LNCaP clone FGC (cell line): ENCODE measurements at regions not wholly inside any gene's neighbourhood (a gene's known extent, or its start where the extent isn't known, plus 50 kb on each side); places are given as distances from the start of the nearest gene placed in this dataset.
"Not testable (repeated sequence)": the region's sequence is repeated elsewhere in the genome, so short reads cannot be mapped to it uniquely, and the experiment has no call there.

Source experiments
- DNase-seq: peaks from one replicate; pipeline ENCODE4 v3.0.0-alpha.2; 2011; ENCODE audit warnings: low read depth
- H3K4me3 ChIP-seq: 2 replicates; pipeline ENCODE4 v1.5.1; 2011; ENCODE audit warnings: mild to moderate bottlenecking, low read depth, low read length, control low read depth
- CTCF ChIP-seq: IDR thresholded peaks from 2 replicates; pipeline ENCODE4 v1.5.1; 2012; ENCODE audit warnings: mild to moderate bottlenecking; ENCODE audit not compliant: control insufficient read depth, insufficient read depth; ENCODE audit errors: extremely low read depth

GRCh38 chr19:30955112-30956104 lies 393.8 kb downstream of the TSHZ3 start:
- no peak for DNase-seq
- H3K4me3 ChIP-seq: no peak overlapping the region
- no peak for TF ChIP-seq CTCF

- DNase-seq, H3K4me3 ChIP-seq: not testable (repeated sequence)
Measured at GRCh38 chr19:30944276-30944932, 404.8 kb downstream of the TSHZ3 start.

GRCh38 chr19:30943101-30943843 lies 406.0 kb downstream of the TSHZ3 start:
- TF ChIP-seq CTCF: no peak
- no peak for DNase-seq
- no peak overlapping the region for H3K4me3 ChIP-seq

GRCh38 chr19:30942636-30943035 lies 406.6 kb downstream of the TSHZ3 start:
- TF ChIP-seq CTCF: no peak
- no peak overlapping the region for H3K4me3 ChIP-seq
- DNase-seq: no peak

GRCh38 chr19:30941591-30941990 lies 407.6 kb downstream of the TSHZ3 start:
- no peak for TF ChIP-seq CTCF
- H3K4me3 ChIP-seq: no peak overlapping the region
- DNase-seq: no peak

- no peak overlapping the region for H3K4me3 ChIP-seq
- DNase-seq: no peak
- TF ChIP-seq CTCF: no peak
Measured at GRCh38 chr19:30936276-30936675, 413.0 kb downstream of the TSHZ3 start.

GRCh38 chr19:30935146-30935545 lies 414.1 kb downstream of the TSHZ3 start:
- H3K4me3 ChIP-seq: no peak overlapping the region
- DNase-seq: no peak
- TF ChIP-seq CTCF: no peak

- not testable (repeated sequence) for DNase-seq, H3K4me3 ChIP-seq
Measured at GRCh38 chr19:30933454-30933853, 415.8 kb downstream of the TSHZ3 start.
